HL-60 (cell line): ENCODE measurements at regions not wholly inside any gene's neighbourhood (a gene's known extent, or its start where the extent isn't known, plus 50 kb on each side); places are given as distances from the start of the nearest gene placed in this dataset.

Experiments used
- GABPA ChIP-seq: IDR thresholded peaks from 2 replicates; pipeline ENCODE4 v1.6.1; 2012; ENCODE audit warnings: low read depth
- POLR2AphosphoS5 ChIP-seq: IDR thresholded peaks from 2 replicates; pipeline ENCODE4 v1.6.1; 2012; ENCODE audit warnings: low read depth
- SPI1 ChIP-seq: IDR thresholded peaks from 2 replicates; pipeline ENCODE4 v1.6.1; 2012; ENCODE audit warnings: low read depth, mild to moderate bottlenecking, borderline replicate concordance
- TF ChIP-seq, protein P1 (sequence below): IDR thresholded peaks from one replicate; pipeline ENCODE4 v1.5.1; 2011; ENCODE audit warnings: low read length, control low read depth, inconsistent platforms; ENCODE audit not compliant: insufficient read depth
- TF ChIP-seq, protein P2 (sequence below): IDR thresholded peaks from 2 replicates; pipeline ENCODE4 v1.6.1; 2012; ENCODE audit warnings: low read depth; ENCODE audit not compliant: insufficient replicate concordance

DNA sequence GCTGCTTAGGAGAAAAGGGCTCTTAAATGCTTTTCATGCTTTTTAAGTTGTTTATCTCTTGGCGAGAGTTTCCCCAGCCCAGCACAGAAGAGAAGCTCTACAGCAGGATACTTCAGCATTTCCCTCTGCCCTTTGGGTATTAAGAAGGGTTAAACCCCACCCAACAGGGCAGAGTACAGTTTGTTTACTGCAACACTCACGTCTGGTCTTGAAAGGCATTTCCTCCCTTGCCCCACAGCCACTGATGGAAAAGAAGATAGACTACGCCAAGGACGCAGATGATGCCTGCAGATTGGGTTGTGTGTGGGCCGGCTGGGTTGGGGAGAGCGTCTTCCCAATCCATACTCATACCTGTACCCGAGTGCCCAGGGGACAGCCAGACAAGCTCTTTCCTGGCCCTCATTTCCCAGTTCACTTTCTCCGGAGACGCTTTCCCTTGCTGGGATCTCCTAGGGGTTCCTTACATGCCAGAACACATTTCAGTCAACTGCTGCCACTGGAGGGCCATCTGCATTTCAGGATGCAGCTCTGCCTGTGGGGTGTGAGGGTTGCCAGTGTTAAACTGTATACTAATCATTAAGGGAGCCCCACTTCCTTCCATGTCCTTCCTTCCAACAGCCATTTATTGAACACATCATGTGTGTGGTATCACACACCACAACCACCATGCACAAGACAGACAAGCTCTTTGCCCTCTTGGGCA lies 96.5 kb upstream of the DHX15 start:
- TF ChIP-seq, protein P1, sequence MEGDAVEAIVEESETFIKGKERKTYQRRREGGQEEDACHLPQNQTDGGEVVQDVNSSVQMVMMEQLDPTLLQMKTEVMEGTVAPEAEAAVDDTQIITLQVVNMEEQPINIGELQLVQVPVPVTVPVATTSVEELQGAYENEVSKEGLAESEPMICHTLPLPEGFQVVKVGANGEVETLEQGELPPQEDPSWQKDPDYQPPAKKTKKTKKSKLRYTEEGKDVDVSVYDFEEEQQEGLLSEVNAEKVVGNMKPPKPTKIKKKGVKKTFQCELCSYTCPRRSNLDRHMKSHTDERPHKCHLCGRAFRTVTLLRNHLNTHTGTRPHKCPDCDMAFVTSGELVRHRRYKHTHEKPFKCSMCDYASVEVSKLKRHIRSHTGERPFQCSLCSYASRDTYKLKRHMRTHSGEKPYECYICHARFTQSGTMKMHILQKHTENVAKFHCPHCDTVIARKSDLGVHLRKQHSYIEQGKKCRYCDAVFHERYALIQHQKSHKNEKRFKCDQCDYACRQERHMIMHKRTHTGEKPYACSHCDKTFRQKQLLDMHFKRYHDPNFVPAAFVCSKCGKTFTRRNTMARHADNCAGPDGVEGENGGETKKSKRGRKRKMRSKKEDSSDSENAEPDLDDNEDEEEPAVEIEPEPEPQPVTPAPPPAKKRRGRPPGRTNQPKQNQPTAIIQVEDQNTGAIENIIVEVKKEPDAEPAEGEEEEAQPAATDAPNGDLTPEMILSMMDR = no peak
- TF ChIP-seq POLR2AphosphoS5 (no peak), GABPA (no peak), SPI1 (no peak)
- TF ChIP-seq, protein P2, sequence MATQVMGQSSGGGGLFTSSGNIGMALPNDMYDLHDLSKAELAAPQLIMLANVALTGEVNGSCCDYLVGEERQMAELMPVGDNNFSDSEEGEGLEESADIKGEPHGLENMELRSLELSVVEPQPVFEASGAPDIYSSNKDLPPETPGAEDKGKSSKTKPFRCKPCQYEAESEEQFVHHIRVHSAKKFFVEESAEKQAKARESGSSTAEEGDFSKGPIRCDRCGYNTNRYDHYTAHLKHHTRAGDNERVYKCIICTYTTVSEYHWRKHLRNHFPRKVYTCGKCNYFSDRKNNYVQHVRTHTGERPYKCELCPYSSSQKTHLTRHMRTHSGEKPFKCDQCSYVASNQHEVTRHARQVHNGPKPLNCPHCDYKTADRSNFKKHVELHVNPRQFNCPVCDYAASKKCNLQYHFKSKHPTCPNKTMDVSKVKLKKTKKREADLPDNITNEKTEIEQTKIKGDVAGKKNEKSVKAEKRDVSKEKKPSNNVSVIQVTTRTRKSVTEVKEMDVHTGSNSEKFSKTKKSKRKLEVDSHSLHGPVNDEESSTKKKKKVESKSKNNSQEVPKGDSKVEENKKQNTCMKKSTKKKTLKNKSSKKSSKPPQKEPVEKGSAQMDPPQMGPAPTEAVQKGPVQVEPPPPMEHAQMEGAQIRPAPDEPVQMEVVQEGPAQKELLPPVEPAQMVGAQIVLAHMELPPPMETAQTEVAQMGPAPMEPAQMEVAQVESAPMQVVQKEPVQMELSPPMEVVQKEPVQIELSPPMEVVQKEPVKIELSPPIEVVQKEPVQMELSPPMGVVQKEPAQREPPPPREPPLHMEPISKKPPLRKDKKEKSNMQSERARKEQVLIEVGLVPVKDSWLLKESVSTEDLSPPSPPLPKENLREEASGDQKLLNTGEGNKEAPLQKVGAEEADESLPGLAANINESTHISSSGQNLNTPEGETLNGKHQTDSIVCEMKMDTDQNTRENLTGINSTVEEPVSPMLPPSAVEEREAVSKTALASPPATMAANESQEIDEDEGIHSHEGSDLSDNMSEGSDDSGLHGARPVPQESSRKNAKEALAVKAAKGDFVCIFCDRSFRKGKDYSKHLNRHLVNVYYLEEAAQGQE = no peak
